Astrocyte of the cerebellum (primary cell): ENCODE measurements at regions not wholly inside any gene's neighbourhood (a gene's known extent, or its start where the extent isn't known, plus 50 kb on each side); places are given as distances from the start of the nearest gene placed in this dataset.
A peak's percentile ranks its signal among the peaks of the same experiment; 100 is the strongest.

ENCODE experiments used
- DNase-seq: peaks from one replicate; pipeline ENCODE4 v3.0.0-alpha.2; 2011; ENCODE audit warnings: low read depth
- H3K4me3 ChIP-seq: 2 replicates; pipeline ENCODE4 v1.5.1; 2011; ENCODE audit warnings: mild to moderate bottlenecking, low read depth, low read length, moderate library complexity
- in situ Hi-C: cut with HindIII; loops from 2 replicates; pipeline ENCODE4 v1.10.0; 2017; ENCODE audit warnings: low sequenced_read_pairs
- TF ChIP-seq, protein P1 (sequence below): IDR thresholded peaks from 2 replicates; pipeline ENCODE4 v1.5.1; 2012; ENCODE audit warnings: low read length, low read depth, moderate library complexity, mild to moderate bottlenecking; ENCODE audit errors: missing control alignments

DNA sequence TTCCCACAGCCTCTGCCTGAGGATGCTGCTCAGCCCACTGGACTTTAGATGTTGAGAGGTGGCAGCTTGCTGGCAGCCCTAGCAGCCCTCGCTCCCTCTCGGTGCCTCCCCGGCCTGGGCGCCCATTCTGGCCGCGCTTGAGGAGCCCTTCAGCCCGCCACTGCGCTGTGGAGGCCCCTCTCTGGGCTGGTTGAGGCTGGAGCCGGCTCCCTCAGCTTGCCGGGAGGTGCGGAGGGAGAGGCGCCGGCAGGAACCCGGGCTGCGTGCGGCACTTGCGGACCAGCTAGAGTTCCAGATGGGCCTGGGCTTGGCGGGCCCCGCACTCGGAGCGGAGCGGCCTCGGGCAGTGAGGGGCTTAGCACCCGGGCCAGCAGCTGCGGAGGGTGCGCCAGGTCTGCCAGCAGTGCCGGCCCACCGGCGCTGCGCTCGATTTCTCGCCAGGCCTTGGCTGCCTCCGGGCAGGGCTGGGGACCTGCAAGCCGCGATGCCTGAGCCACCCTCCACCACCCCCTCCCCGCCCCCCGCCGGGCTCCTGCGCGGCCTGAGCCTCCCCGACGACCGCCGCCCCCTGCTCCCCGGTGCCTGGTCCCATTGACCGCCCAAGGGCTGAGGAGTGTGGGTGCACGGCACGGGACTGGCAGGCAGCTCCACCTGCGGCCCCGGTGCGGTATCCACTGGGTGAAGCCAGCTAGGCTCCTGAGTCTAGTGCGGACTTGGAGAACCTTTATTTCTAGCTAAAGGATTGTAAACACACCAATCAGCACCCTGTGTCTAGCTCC, 446.2 kb downstream of the INSC start:
- no peak for DNase-seq
- TF ChIP-seq, protein P1, sequence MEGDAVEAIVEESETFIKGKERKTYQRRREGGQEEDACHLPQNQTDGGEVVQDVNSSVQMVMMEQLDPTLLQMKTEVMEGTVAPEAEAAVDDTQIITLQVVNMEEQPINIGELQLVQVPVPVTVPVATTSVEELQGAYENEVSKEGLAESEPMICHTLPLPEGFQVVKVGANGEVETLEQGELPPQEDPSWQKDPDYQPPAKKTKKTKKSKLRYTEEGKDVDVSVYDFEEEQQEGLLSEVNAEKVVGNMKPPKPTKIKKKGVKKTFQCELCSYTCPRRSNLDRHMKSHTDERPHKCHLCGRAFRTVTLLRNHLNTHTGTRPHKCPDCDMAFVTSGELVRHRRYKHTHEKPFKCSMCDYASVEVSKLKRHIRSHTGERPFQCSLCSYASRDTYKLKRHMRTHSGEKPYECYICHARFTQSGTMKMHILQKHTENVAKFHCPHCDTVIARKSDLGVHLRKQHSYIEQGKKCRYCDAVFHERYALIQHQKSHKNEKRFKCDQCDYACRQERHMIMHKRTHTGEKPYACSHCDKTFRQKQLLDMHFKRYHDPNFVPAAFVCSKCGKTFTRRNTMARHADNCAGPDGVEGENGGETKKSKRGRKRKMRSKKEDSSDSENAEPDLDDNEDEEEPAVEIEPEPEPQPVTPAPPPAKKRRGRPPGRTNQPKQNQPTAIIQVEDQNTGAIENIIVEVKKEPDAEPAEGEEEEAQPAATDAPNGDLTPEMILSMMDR, result no peak
- in situ Hi-C loops, result no loop called here
- H3K4me3 ChIP-seq, result no peak overlapping the region

DNA sequence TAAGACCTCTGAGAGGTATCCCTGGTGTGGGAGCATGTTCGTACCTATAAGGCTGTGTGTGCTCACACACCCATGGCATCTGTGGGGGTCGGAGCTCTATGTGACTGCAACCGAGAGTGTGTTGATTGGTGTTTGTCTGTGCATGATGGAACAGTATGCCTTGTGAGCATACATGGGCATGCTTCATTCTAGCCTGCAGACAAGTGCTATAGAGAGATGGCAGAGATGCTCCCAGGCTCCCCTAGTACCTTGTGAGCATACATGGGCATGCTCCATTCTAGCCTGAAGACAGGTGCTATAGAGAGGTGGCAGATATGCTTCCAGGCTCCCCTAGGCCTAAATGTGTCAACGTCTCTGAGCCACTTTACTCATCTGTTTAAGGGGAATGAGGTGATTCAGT, 447.5 kb downstream of the INSC start:
- TF ChIP-seq, protein P1, result no peak
- no peak overlapping the region for H3K4me3 ChIP-seq
- no peak for DNase-seq
- in situ Hi-C loops, result no loop called here

- no peak for DNase-seq
- in situ Hi-C loops, result no loop called here
- TF ChIP-seq, protein P1, result no peak
- H3K4me3 ChIP-seq, result no peak overlapping the region
Observed at GRCh38 chr11:15563054-15563453, 448.3 kb downstream of the INSC start.

DNA sequence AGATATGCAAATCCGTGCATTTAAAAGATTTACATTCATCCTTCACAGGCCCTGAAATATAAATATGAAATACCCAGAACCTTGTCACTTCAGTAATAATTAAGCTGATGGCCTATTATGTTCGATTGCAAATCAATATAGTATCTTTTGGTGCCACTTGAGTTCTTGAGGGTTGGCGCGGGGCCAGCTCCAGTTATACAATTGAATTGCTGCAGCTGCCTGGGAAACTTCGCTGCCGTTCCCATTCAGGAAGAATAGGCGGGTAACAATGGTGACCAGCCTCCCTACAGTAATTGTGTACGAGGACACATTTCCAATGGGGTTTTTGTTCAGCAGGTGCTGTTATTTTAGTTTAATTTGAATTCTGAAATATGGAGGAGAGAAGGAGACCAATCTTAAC, 451.2 kb downstream of the INSC start:
- in situ Hi-C loops, result no loop called here
- DNase-seq, result no peak
- TF ChIP-seq, protein P1, result no peak
- no peak overlapping the region for H3K4me3 ChIP-seq

DNA sequence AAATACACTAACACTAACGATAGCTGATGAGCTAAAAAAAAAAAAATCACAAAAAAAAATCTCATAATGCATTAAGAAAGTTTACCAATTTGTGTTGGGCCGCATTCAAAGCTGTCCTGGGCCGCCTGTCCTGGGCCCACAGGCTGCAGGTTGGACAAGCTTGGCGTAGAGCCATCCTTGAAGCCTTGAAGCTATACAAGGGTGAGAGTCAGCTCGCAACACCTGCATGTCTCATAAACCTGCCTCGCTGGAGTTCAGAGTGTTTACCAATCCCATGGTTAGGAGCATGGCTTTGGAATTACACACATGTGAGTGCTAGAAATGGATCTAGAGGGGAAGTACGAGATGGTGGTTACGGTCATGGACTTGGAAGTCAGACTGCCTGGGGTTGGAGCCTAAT, 453.7 kb downstream of the INSC start:
- H3K4me3 ChIP-seq, result no peak overlapping the region
- in situ Hi-C loops, result no loop called here
- no peak for DNase-seq
- TF ChIP-seq, protein P1, result no peak

- TF ChIP-seq, protein P1, result no peak
- in situ Hi-C loops, result no loop called here
- peak; percentile 23 for DNase-seq
- no peak overlapping the region for H3K4me3 ChIP-seq
Observed at GRCh38 chr11:15569305-15570025, 454.7 kb downstream of the INSC start.
